OCI-LY7 (cell line): ENCODE measurements at regions not wholly inside any gene's neighbourhood (a gene's known extent, or its start where the extent isn't known, plus 50 kb on each side); places are given as distances from the start of the nearest gene placed in this dataset.

Experiments used
- BruUV-seq: library from RNA; stranded (reverse); fragments of 400-500 nt; replicated peaks from 2 replicates; lab custom pipeline; 2021; lab: Mats Ljungman, UMichigan
- CTCF ChIA-PET: fragments of 300-600 bp; sonication (Branson Sonifier 250); formaldehyde crosslinking; loops from one replicate; lab custom pipeline; 2022; ENCODE audit warnings: antibody characterized with exemption; ENCODE audit not compliant: unreplicated experiment; lab: Charles Lee
- POLR2A ChIA-PET: fragments of 300-600 bp; sonication (Branson Sonifier 250); formaldehyde crosslinking; loops from one replicate; lab custom pipeline; 2022; ENCODE audit warnings: antibody characterized with exemption; lab: Charles Lee
- DNase-seq: peaks from one replicate; pipeline ENCODE4 v3.0.0-alpha.2; 2015; ENCODE audit warnings: low spot score
- H2AFZ ChIP-seq: fragments of 200-600 bp; sonication (generic), shearing (Covaris generic); 2 replicates; pipeline ENCODE4 v1.6.1; 2014; ENCODE audit warnings: mild to moderate bottlenecking, antibody characterized with exemption, low read length, moderate library complexity
- H3K27ac ChIP-seq: fragments of 200-600 bp; sonication (generic); 2 replicates; pipeline ENCODE4 v1.5.1; 2014; ENCODE audit warnings: mixed run types, low read depth, mild to moderate bottlenecking, moderate library complexity, low read length, inconsistent platforms; ENCODE audit not compliant: poor library complexity, severe bottlenecking
- H3K36me3 ChIP-seq: fragments of 200-600 bp; sonication (generic); 2 replicates; pipeline ENCODE4 v1.6.1; 2014; ENCODE audit warnings: mild to moderate bottlenecking, antibody characterized with exemption, low read length, moderate library complexity, mixed read lengths; ENCODE audit not compliant: insufficient read depth
- H3K4me1 ChIP-seq: fragments of 200-600 bp; sonication (generic); 2 replicates; pipeline ENCODE4 v1.5.1; 2014; ENCODE audit warnings: mild to moderate bottlenecking, low read length; ENCODE audit not compliant: insufficient read depth, poor library complexity, severe bottlenecking
- H3K4me2 ChIP-seq: fragments of 200-600 bp; sonication (generic); 2 replicates; pipeline ENCODE4 v1.6.1; 2014; ENCODE audit warnings: mild to moderate bottlenecking, low read length
- H3K4me3 ChIP-seq: fragments of 200-600 bp; sonication (generic); 2 replicates; pipeline ENCODE4 v1.5.1; 2014; ENCODE audit warnings: mild to moderate bottlenecking, low read depth, low read length; ENCODE audit not compliant: poor library complexity, severe bottlenecking
- H3K79me2 ChIP-seq: fragments of 200-600 bp; sonication (generic); 2 replicates; pipeline ENCODE4 v1.6.1; 2016; ENCODE audit warnings: low read depth, mild to moderate bottlenecking, low read length, moderate library complexity, mixed read lengths; ENCODE audit not compliant: insufficient read depth
- H3K9me2 ChIP-seq: fragments of 200-600 bp; sonication (generic); 2 replicates; pipeline ENCODE4 v1.6.1; 2016; ENCODE audit warnings: mild to moderate bottlenecking, low read length, mixed read lengths; ENCODE audit not compliant: insufficient read depth
- H3K9me3 ChIP-seq: fragments of 200-600 bp; sonication (generic); 2 replicates; pipeline ENCODE4 v1.6.1; 2014; ENCODE audit warnings: mild to moderate bottlenecking, mixed run types, low read length, mixed read lengths
- H4K20me1 ChIP-seq: fragments of 200-600 bp; sonication (generic); 2 replicates; pipeline ENCODE4 v1.6.1; 2014; ENCODE audit warnings: mild to moderate bottlenecking, antibody characterized with exemption, low read length, moderate library complexity, mixed read lengths; ENCODE audit not compliant: insufficient read depth
- CTCF ChIP-seq: fragments of 200-600 bp; sonication (generic); conservative IDR thresholded peaks from 2 replicates; pipeline ENCODE4 v1.5.1; 2014; ENCODE audit warnings: mild to moderate bottlenecking, antibody characterized with exemption, low read length, moderate library complexity, mixed read lengths
- EZH2phosphoT487 ChIP-seq: fragments of 200-600 bp; sonication (generic); IDR thresholded peaks from 2 replicates; pipeline ENCODE4 v1.6.1; 2018; ENCODE audit warnings: low read depth, borderline replicate concordance, mild to moderate bottlenecking, mixed run types, antibody characterized with exemption, low read length, moderate library complexity, mixed read lengths
- intact Hi-C: fragments of 100-400 bp; cut with micrococcal nuclease; formaldehyde crosslinking; loops from one replicate; pipeline ENCODE4 v1.10.0; 2022; ENCODE audit not compliant: unreplicated experiment

- Histone ChIP-seq H3K9me2 (no peaks in the 10 kb centered on the region), H3K9me3 (no peaks in the 10 kb centered on the region), H3K4me2 (no peak overlapping the region), H3K79me2 (no peaks in the 10 kb centered on the region), H3K27ac (no peak overlapping the region), H3K4me3 (no peak overlapping the region), H3K4me1 (no peaks in the 10 kb centered on the region), H3K36me3 (no peaks in the 10 kb centered on the region), H2AFZ (no peak overlapping the region), H4K20me1 (no peaks in the 10 kb centered on the region)
- intact Hi-C loops = no loop called here
- ChIA-PET POLR2A (no interaction called here), CTCF (no interaction called here)
- no TSS peak for BruUV-seq
- TF ChIP-seq CTCF (no peak), EZH2phosphoT487 (no peak)
- DNase-seq = no peak
These were observed 870.6 kb downstream of the CBLN2 start for GRCh38 chr18:71673498-71673897.

GRCh38 chr18:71666481-71666880 lies 877.7 kb downstream of the CBLN2 start:
- Histone ChIP-seq H3K9me3 (no peaks in the 10 kb centered on the region), H3K4me1 (no peaks in the 10 kb centered on the region), H3K9me2 (no peaks in the 10 kb centered on the region), H3K4me2 (no peak overlapping the region), H3K79me2 (no peaks in the 10 kb centered on the region), H3K36me3 (no peaks in the 10 kb centered on the region), H3K27ac (no peak overlapping the region), H3K4me3 (no peak overlapping the region), H4K20me1 (no peaks in the 10 kb centered on the region), H2AFZ (no peak overlapping the region)
- ChIA-PET POLR2A (no interaction called here), CTCF (no interaction called here)
- intact Hi-C loops = no loop called here
- DNase-seq = no peak
- BruUV-seq = no TSS peak
- no peak for TF ChIP-seq EZH2phosphoT487
- no peak for TF ChIP-seq CTCF

GRCh38 chr18:71665131-71665530 lies 879.0 kb downstream of the CBLN2 start:
- Histone ChIP-seq H3K4me3 (no peak overlapping the region), H4K20me1 (no peaks in the 10 kb centered on the region), H3K9me3 (no peaks in the 10 kb centered on the region), H3K27ac (no peak overlapping the region), H3K9me2 (no peaks in the 10 kb centered on the region), H3K4me2 (no peak overlapping the region), H3K36me3 (no peaks in the 10 kb centered on the region), H3K4me1 (no peaks in the 10 kb centered on the region), H3K79me2 (no peaks in the 10 kb centered on the region), H2AFZ (no peak overlapping the region)
- no TSS peak for BruUV-seq
- no peak for TF ChIP-seq EZH2phosphoT487
- TF ChIP-seq CTCF = no peak
- no peak for DNase-seq
- POLR2A ChIA-PET = no interaction called here
- intact Hi-C loops = no loop called here
- CTCF ChIA-PET = no interaction called here
